NCI-H2196 (cell line): ENCODE measurements at regions not wholly inside any gene's neighbourhood (a gene's known extent, or its start where the extent isn't known, plus 50 kb on each side); places are given as distances from the start of the nearest gene placed in this dataset.
A peak's percentile ranks its signal among the peaks of the same experiment; 100 is the strongest.
"Not testable (repeated sequence)": the region's sequence is repeated elsewhere in the genome, so short reads cannot be mapped to it uniquely, and the experiment has no call there.

Source experiments
- DNase-seq: peaks from one replicate; lab custom pipeline; 2025; ENCODE audit not compliant: unreplicated experiment; lab: John Stamatoyannopoulos, UW

- no peak for DNase-seq
These were observed 469.1 kb upstream of the MAP3K7 start for GRCh38 chr6:91055959-91056358.

GRCh38 chr6:91052473-91053450 lies 465.9 kb upstream of the MAP3K7 start:
- not testable (repeated sequence) for DNase-seq

GRCh38 chr6:91045161-91045560 lies 458.3 kb upstream of the MAP3K7 start:
- peak; percentile 31 for DNase-seq

GRCh38 chr6:91043751-91044150 lies 456.9 kb upstream of the MAP3K7 start:
- no peak for DNase-seq

GRCh38 chr6:91042656-91043055 lies 455.8 kb upstream of the MAP3K7 start:
- no peak for DNase-seq

GRCh38 chr6:91033964-91034363 lies 447.1 kb upstream of the MAP3K7 start:
- DNase-seq = no peak

- DNase-seq = no peak
These were observed 444.7 kb upstream of the MAP3K7 start for GRCh38 chr6:91031581-91031980.

GRCh38 chr6:91029211-91029610 lies 442.3 kb upstream of the MAP3K7 start:
- DNase-seq = peak; percentile 7

- DNase-seq = no peak
These were observed 436.7 kb upstream of the MAP3K7 start for GRCh38 chr6:91023529-91023928.

- no peak for DNase-seq
These were observed 433.9 kb upstream of the MAP3K7 start for GRCh38 chr6:91020744-91021143.

- no peak for DNase-seq
These were observed 431.7 kb upstream of the MAP3K7 start for GRCh38 chr6:91018586-91018985.

GRCh38 chr6:91013511-91013910 lies 426.6 kb upstream of the MAP3K7 start:
- no peak for DNase-seq

- no peak for DNase-seq
These were observed 410.2 kb upstream of the MAP3K7 start for GRCh38 chr6:90997076-90997475.

- DNase-seq = no peak
These were observed 406.9 kb upstream of the MAP3K7 start for GRCh38 chr6:90993770-90994169.

- DNase-seq = no peak
These were observed 402.9 kb upstream of the MAP3K7 start for GRCh38 chr6:90989763-90990162.

GRCh38 chr6:90984066-90984465 lies 397.2 kb upstream of the MAP3K7 start:
- no peak for DNase-seq

- DNase-seq = no peak
These were observed 396.6 kb upstream of the MAP3K7 start for GRCh38 chr6:90983462-90983861.

- no peak for DNase-seq
These were observed 395.7 kb upstream of the MAP3K7 start for GRCh38 chr6:90982581-90982980.

GRCh38 chr6:90982051-90982450 lies 395.2 kb upstream of the MAP3K7 start:
- no peak for DNase-seq

- DNase-seq = no peak
These were observed 391.2 kb upstream of the MAP3K7 start for GRCh38 chr6:90978046-90978445.

GRCh38 chr6:90977513-90977912 lies 390.6 kb upstream of the MAP3K7 start:
- DNase-seq = no peak

- no peak for DNase-seq
These were observed 389.5 kb upstream of the MAP3K7 start for GRCh38 chr6:90976341-90976740.

GRCh38 chr6:90975741-90976140 lies 388.9 kb upstream of the MAP3K7 start:
- no peak for DNase-seq
